PC-3 (cell line): ENCODE measurements at regions not wholly inside any gene's neighbourhood (a gene's known extent, or its start where the extent isn't known, plus 50 kb on each side); places are given as distances from the start of the nearest gene placed in this dataset.

Experiments
- CTCF ChIP-seq: fragments of 300-600 bp; sonication (generic); conservative IDR thresholded peaks from 2 replicates; pipeline ENCODE4 v1.5.1; 2017; ENCODE audit warnings: antibody characterized with exemption, low read depth, mild to moderate bottlenecking, low read length
- EZH2 ChIP-seq: fragments of 300-600 bp; sonication (generic); IDR thresholded peaks from one replicate; pipeline ENCODE4 v1.6.1; 2017; ENCODE audit warnings: antibody characterized with exemption, mild to moderate bottlenecking, low read length; ENCODE audit not compliant: unreplicated experiment

GRCh38 chr6:105781915-105782314 is 304.2 kb upstream of the PRDM1 start:
- no peak for TF ChIP-seq CTCF
- no peak for TF ChIP-seq EZH2
